H1 (cell line): ENCODE measurements at regions not wholly inside any gene's neighbourhood (a gene's known extent, or its start where the extent isn't known, plus 50 kb on each side); places are given as distances from the start of the nearest gene placed in this dataset.

Source experiments
- CHD7 ChIP-seq: fragments of 300-600 bp; sonication (generic); IDR thresholded peaks from 2 replicates; pipeline ENCODE4 v1.7.1; 2012; ENCODE audit warnings: low read length, moderate library complexity, mild to moderate bottlenecking, inconsistent platforms; ENCODE audit not compliant: insufficient replicate concordance
- GABPA ChIP-seq: IDR thresholded peaks from 2 replicates; pipeline ENCODE4 v1.6.1; 2011; ENCODE audit warnings: mild to moderate bottlenecking, low read length, moderate library complexity, borderline replicate concordance; ENCODE audit not compliant: insufficient read depth
- GTF2F1 ChIP-seq: IDR thresholded peaks from 2 replicates; pipeline ENCODE4 v1.6.1; 2012; ENCODE audit warnings: low read depth, low read length, improper control_type of control experiment, borderline replicate concordance
- HDAC6 ChIP-seq: IDR thresholded peaks from one replicate; pipeline ENCODE4 v1.7.1; 2012; ENCODE audit warnings: low read depth, mild to moderate bottlenecking, inconsistent platforms, low read length, moderate library complexity
- POLR2AphosphoS5 ChIP-seq: IDR thresholded peaks from 2 replicates; pipeline ENCODE4 v1.6.1; 2011; ENCODE audit warnings: low read depth, low read length
- TAF1 ChIP-seq: IDR thresholded peaks from 2 replicates; pipeline ENCODE4 v1.6.1; 2011; ENCODE audit warnings: mild to moderate bottlenecking, low read depth, low read length
- YY1 ChIP-seq: IDR thresholded peaks from 2 replicates; pipeline ENCODE4 v1.6.1; 2011; ENCODE audit warnings: low read depth, mild to moderate bottlenecking, low read length

GRCh38 chr22:47784991-47785390 lies 1022.5 kb downstream of the TBC1D22A start (continued):
- no peak for TF ChIP-seq CHD7
- TF ChIP-seq GTF2F1: no peak
- no peak for TF ChIP-seq YY1
- TF ChIP-seq TAF1: no peak
- no peak for TF ChIP-seq HDAC6
- no peak for TF ChIP-seq GABPA
- TF ChIP-seq POLR2AphosphoS5: no peak
